ENCODE measurements at regions not wholly inside any gene's neighbourhood (a gene's known extent, or its start where the extent isn't known, plus 50 kb on each side); places are given as distances from the start of the nearest gene placed in this dataset.

DNA sequence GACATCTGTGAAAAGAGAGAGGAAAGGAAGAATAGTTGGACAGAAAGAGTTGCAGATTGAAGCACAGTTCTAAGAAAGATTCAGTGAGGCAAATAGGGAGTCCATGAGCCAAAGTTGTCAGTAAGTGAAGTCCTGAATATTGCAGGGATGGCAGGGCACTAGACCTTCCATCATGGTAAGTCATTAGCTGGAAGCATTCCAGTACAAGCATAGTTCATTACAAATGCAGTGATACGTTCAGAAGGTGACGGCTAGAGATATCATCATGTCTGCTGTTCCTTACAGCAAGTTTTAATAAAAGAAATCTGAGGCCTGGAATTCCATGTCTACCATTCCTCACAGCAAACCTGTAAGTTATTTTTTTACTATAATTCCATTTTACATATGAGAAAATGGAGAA lies 720.1 kb downstream of the GBE1 start:
- Histone ChIP-seq H3K27ac (no peak overlapping the region), H3K4me2 (no peak overlapping the region), H3K4me1 (no peaks in the 10 kb centered on the region), H3K4me3 (no peak overlapping the region), H3K9me3 (no peaks in the 10 kb centered on the region)
- ChIA-PET POLR2A (no interaction called here), CTCF (no interaction called here)
- TF ChIP-seq MAZ (IDR thresholded peaks at IDR 0.05; ENCODE audit: borderline replicate concordance, low read depth, low read length) = no peak
- ATAC-seq (no peak), DNase-seq (ENCODE audit: low read depth in 1 of 2, low spot score in 1 of 2) (no peak), FAIRE-seq (no peak)
- 50% methylated on average over 2 of the region's 2 CpGs for WGBS (ENCODE audit: missing lambda C conversion rate)

DNA sequence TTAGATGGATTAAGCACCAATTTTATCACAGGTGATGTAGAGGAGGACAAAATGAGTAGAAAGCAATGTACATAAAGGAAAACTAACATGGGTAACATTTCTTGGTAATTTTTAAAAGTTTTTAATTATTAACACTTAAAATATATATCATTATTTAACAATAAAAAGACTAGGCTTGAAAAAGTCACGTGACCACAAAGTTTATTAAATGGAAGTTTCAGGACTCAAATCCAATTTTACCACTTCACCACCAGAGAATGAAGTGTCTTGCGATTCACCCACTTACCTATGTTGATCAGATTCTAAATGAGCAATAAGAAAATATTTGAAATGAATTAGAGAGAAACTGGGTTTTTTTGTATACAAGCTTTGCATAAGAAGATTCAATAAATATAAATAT lies 721.3 kb downstream of the GBE1 start:
- Histone ChIP-seq H3K9me3 (no peaks in the 10 kb centered on the region), H3K4me2 (no peak overlapping the region), H3K4me3 (no peak overlapping the region), H3K4me1 (no peaks in the 10 kb centered on the region), H3K27ac (no peak overlapping the region)
- no peak for TF ChIP-seq BHLHE40 (IDR thresholded peaks at IDR 0.05; ENCODE audit: low read depth, low read length)
- TF ChIP-seq, protein P1, sequence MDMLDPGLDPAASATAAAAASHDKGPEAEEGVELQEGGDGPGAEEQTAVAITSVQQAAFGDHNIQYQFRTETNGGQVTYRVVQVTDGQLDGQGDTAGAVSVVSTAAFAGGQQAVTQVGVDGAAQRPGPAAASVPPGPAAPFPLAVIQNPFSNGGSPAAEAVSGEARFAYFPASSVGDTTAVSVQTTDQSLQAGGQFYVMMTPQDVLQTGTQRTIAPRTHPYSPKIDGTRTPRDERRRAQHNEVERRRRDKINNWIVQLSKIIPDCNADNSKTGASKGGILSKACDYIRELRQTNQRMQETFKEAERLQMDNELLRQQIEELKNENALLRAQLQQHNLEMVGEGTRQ (IDR thresholded peaks at IDR 0.05) = peak; percentile 36
- POLR2A ChIA-PET = no interaction called here
- no peak for ATAC-seq
- 13% methylated on average over 2 of the region's 2 CpGs for WGBS (ENCODE audit: missing lambda C conversion rate)
- CTCF ChIA-PET = no interaction called here
- FAIRE-seq = no peak
- no peak for DNase-seq (ENCODE audit: low read depth in 1 of 2, low spot score in 1 of 2)

DNA sequence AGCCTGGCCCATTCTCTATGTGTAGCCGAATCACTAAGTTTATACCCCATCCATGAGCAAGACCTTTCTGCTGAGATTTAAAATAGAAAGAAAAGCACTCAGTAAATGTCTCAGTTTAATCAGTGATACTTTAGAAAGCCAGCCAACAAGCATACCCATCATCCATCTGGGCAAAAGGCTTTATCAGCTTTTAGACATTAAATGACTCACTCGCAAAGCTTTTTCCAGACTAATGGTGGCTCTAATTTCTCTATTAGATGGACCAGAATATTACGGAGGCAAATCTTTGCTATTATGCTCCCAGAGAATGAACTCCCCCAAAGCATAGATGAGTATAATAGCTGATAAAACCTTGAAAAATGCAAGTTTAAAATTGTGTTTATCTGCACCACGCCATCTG lies 727.8 kb downstream of the GBE1 start:
- ATAC-seq (no peak), DNase-seq (ENCODE audit: low read depth in 1 of 2, low spot score in 1 of 2) (no peak), FAIRE-seq (no peak)
- no peaks in the 10 kb centered on the region for H3K9me3 ChIP-seq
- TF ChIP-seq ZSCAN20 (CRISPR knock-in tag; IDR thresholded peaks at IDR 0.05) (no peak), RAD21 (conservative IDR thresholded peaks at IDR 0.05 in 1 of 2, IDR thresholded peaks at IDR 0.05 in 1 of 2) (no peak), EP300 (IDR thresholded peaks at IDR 0.05) (no peak), MAX (IDR thresholded peaks at IDR 0.05) (no peak), GATA3 (IDR thresholded peaks at IDR 0.05; ENCODE audit: borderline replicate concordance) (no peak), ATOH8 (CRISPR knock-in tag; IDR thresholded peaks at IDR 0.05; ENCODE audit: low read depth) (no peak), BCL3 (IDR thresholded peaks at IDR 0.05) (no peak), HDAC2 (IDR thresholded peaks at IDR 0.05) (no peak), NFE2L2 (conservative IDR thresholded peaks at IDR 0.05; ENCODE audit: low read length) (no peak), JUNB (IDR thresholded peaks at IDR 0.05) (no peak), NR3C1 (IDR thresholded peaks at IDR 0.05) (no peak)
- TF ChIP-seq, protein P1 (IDR thresholded peaks at IDR 0.05) = no peak
- TF ChIP-seq, protein P2, sequence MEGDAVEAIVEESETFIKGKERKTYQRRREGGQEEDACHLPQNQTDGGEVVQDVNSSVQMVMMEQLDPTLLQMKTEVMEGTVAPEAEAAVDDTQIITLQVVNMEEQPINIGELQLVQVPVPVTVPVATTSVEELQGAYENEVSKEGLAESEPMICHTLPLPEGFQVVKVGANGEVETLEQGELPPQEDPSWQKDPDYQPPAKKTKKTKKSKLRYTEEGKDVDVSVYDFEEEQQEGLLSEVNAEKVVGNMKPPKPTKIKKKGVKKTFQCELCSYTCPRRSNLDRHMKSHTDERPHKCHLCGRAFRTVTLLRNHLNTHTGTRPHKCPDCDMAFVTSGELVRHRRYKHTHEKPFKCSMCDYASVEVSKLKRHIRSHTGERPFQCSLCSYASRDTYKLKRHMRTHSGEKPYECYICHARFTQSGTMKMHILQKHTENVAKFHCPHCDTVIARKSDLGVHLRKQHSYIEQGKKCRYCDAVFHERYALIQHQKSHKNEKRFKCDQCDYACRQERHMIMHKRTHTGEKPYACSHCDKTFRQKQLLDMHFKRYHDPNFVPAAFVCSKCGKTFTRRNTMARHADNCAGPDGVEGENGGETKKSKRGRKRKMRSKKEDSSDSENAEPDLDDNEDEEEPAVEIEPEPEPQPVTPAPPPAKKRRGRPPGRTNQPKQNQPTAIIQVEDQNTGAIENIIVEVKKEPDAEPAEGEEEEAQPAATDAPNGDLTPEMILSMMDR (IDR thresholded peaks at IDR 0.05) = no peak
- WGBS (ENCODE audit: missing lambda C conversion rate) = 31% methylated on average over 4 of the region's 4 CpGs
- no peak overlapping the region for H3K4me3 ChIP-seq
- CTCF ChIA-PET = no interaction called here
- H3K4me1 ChIP-seq = no peaks in the 10 kb centered on the region
- POLR2A ChIA-PET = no interaction called here
- H3K4me2 ChIP-seq = no peak overlapping the region
- no peak overlapping the region for H3K27ac ChIP-seq

DNA sequence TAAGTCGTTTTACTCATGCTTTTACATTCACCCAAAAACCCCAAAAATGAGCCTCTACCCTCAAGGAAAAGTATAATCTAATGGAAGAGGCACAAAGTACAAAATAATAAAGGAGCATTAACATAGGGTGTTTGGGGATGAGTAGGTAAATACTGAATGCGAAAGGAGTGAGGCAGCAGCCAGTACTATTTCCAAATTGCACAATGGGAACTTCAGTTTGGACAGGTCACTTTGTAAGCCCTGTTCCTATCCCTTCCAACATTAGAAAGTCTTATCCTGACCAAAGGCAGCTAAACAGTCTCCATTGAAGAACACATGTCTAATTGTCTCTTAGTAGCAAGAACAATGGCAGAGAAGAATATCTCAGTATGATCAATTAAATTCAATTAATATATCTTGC lies 728.3 kb downstream of the GBE1 start:
- ChIA-PET CTCF (no interaction called here), POLR2A (no interaction called here)
- Histone ChIP-seq H3K4me3 (no peak overlapping the region), H3K4me1 (no peaks in the 10 kb centered on the region), H3K4me2 (no peak overlapping the region), H3K9me3 (no peaks in the 10 kb centered on the region), H3K27ac (no peak overlapping the region)
- no peak for FAIRE-seq
- no peak for ATAC-seq
- 30% methylated on average over 2 of the region's 2 CpGs for WGBS (ENCODE audit: missing lambda C conversion rate)
- no peak for TF ChIP-seq CEBPB (IDR thresholded peaks at IDR 0.05)
- no peak for TF ChIP-seq HEYL (CRISPR knock-in tag; IDR thresholded peaks at IDR 0.05)
- no peak for TF ChIP-seq ZNF302 (CRISPR knock-in tag; IDR thresholded peaks at IDR 0.05)
- no peak for TF ChIP-seq RAD21 (conservative IDR thresholded peaks at IDR 0.05 in 1 of 2, IDR thresholded peaks at IDR 0.05 in 1 of 2)
- no peak for TF ChIP-seq E2F6 (IDR thresholded peaks at IDR 0.05; ENCODE audit: borderline replicate concordance, low read depth)
- DNase-seq (ENCODE audit: low read depth in 1 of 2, low spot score in 1 of 2) = no peak

Measured in A549 (cell line).